ENCODE measurements at regions not wholly inside any gene's neighbourhood (a gene's known extent, or its start where the extent isn't known, plus 50 kb on each side); places are given as distances from the start of the nearest gene placed in this dataset.

DNA sequence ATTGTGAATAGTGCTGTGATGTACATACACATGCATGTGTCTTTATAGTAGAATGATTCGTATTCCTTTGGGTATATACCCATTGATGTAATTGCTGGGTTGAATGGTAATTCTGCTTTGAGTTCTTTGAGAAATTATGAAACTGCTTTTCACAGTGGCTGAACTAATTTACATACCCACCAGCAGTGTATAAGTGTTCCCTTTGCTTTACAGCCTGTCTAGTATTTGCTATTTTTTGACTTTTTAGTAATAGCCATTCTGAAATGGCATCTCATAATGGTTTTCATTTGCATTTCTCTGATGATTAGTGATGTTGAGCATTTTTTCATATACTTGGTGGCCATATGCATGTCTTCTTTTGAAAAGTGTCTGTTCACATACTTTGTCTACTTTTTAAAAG lies 54.5 kb upstream of the FAM78B start:
- no peak for DNase-seq (ENCODE audit: low read depth in 1 of 2, low spot score in 2 of 2)
- H3K27ac ChIP-seq = no peak overlapping the region
- H3K4me1 ChIP-seq (replicated peaks) = no peaks in the 10 kb centered on the region
- H3K4me3 ChIP-seq = no peak overlapping the region
- H3K27me3 ChIP-seq (replicated peaks) = no peaks in the 10 kb centered on the region
- H3K36me3 ChIP-seq = no peaks in the 10 kb centered on the region
- no peaks in the 10 kb centered on the region for H3K9me3 ChIP-seq (replicated peaks)

DNA sequence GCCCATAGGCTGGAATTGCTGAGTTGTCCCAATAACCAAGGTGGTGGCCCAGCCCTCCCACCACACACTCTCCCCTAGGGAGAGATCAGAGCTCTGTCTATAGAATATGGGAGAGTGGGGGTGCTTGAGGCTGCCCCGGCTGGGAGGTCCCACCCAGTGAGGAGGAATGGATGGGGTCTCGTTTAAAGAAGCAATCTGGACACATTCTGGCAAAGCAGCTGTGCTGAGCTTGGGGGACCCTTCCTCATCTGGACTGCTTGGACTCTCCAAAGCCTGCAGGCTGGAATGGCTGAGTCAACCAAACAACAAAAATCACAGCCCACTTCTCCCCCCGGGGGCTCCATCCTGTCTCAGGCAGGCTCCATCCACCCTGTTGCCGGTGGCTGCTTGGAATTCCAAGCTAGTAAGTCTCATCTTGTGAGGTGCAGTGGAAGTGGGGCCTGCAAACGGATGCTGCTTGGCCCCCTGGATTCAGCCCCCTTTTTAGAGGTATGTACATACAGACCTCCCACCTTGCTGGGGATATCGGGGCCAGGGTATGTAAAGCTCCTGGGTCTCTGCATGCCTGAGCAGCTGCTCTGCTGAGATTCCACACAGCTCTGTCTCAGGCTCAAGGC lies 67.1 kb upstream of the FAM78B start:
- H3K27ac ChIP-seq = no peak overlapping the region
- H3K27me3 ChIP-seq (replicated peaks) = no peaks in the 10 kb centered on the region
- no peaks in the 10 kb centered on the region for H3K36me3 ChIP-seq
- H3K9me3 ChIP-seq (replicated peaks) = no peaks in the 10 kb centered on the region
- no peaks in the 10 kb centered on the region for H3K4me1 ChIP-seq (replicated peaks)
- no peak for DNase-seq (ENCODE audit: low read depth in 1 of 2, low spot score in 2 of 2)
- H3K4me3 ChIP-seq = no peak overlapping the region

DNA sequence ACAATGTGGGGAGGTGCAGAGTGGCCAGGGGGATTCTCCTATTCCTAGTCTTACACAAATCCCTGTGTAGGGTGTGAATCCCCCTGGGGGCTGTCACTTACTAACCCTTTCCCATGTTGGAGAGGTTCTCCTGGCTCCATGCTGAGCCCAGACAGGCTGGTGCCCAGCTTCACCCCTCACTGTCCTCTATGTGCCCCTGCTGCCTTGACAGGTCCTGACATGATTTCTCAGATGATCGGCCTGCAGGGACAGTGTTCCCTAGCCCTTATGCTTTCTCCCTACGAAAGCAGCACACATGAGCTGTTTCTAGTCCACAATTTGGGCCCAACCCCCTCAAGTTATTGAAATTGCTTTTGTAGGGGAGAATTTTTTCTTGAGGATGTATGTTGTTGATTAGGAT lies 68.9 kb upstream of the FAM78B start:
- H3K9me3 ChIP-seq (replicated peaks) = no peaks in the 10 kb centered on the region
- H3K4me3 ChIP-seq = no peak overlapping the region
- no peak for DNase-seq (ENCODE audit: low read depth in 1 of 2, low spot score in 2 of 2)
- no peak overlapping the region for H3K27ac ChIP-seq
- H3K4me1 ChIP-seq (replicated peaks) = no peaks in the 10 kb centered on the region
- H3K27me3 ChIP-seq (replicated peaks) = no peaks in the 10 kb centered on the region
- H3K36me3 ChIP-seq = no peaks in the 10 kb centered on the region

DNA sequence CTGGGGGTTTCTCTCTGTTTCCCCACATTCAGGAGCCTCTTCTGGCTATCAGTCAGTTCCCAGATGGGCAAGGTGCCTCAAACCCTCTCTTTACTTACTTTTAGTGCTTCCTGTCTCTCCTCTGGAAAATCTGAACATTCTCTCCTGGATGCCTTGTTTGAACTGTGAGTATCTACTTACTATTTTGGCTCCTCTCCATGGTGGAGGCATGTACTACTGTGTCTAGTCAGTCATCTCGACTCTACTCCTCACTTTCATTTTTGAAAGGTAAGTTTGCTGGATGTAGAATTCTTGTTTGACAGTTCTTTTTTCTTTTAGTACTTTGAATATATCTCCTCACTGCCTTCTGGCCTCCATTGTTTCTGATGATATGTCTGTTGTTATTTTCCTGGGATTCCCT lies 70.9 kb upstream of the FAM78B start:
- H3K27ac ChIP-seq = no peak overlapping the region
- H3K36me3 ChIP-seq = no peaks in the 10 kb centered on the region
- no peaks in the 10 kb centered on the region for H3K9me3 ChIP-seq (replicated peaks)
- H3K4me3 ChIP-seq = no peak overlapping the region
- no peaks in the 10 kb centered on the region for H3K4me1 ChIP-seq (replicated peaks)
- no peaks in the 10 kb centered on the region for H3K27me3 ChIP-seq (replicated peaks)
- DNase-seq (ENCODE audit: low read depth in 1 of 2, low spot score in 2 of 2) = no peak

DNA sequence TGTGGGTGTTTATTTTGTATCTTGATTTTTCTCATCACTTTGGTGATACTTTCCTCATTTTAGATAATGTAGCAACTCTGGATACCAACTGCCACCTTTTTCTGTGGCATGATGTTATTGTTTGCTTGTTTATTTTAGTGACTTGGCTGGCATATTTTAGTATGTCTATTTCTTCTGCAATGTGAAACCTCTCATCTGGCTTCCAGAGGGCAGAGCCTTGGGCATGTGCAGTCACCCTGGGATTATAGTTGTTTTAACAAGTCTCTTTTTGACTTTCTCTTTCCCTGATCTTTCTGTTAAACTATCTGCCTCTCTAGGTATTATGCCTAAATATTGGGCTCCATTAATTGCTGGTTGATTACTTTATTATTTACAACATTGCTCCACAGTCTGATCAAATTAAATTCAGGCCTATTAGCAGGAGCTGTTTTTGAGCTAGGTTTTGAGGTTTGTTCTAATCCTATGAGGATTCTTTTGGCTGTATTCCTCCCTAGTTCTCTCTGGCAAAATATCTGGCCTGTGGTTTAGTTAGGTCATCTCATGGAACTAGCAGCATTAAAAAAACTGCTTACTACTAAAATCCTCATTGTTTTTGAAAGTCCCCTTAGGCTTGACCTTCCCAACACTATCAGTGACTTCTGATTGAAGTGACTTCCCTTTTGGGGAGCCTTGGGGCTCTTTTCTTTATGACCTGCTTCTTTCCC lies 86.4 kb upstream of the FAM78B start:
- no peaks in the 10 kb centered on the region for H3K27me3 ChIP-seq (replicated peaks)
- H3K36me3 ChIP-seq = no peaks in the 10 kb centered on the region
- no peak overlapping the region for H3K4me3 ChIP-seq
- no peak overlapping the region for H3K27ac ChIP-seq
- H3K4me1 ChIP-seq (replicated peaks) = no peaks in the 10 kb centered on the region
- no peak for DNase-seq (ENCODE audit: low read depth in 1 of 2, low spot score in 2 of 2)
- no peaks in the 10 kb centered on the region; the same call in 1 of the 2 replicates for H3K9me3 ChIP-seq (replicated peaks)

DNA sequence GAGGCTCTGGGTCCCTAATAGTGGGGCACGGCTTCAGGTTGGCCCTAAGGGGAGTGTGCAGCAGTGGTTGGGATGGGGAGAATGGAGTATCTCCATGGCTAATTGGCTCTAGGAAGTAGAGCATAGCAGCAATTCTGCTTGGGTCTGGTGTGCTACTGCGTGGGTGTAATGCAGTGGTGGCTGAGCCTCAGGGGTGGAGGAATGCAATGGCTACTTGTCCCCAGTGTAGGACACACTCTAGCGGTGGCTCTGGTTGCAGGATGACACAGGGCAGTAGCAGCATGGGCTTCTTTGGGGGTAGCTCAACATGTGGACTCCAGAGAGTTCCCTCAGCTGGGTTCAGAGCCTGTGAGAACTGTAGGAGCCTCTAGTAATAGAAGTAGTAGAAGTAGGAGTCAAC lies 91.2 kb upstream of the FAM78B start:
- no peaks in the 10 kb centered on the region for H3K4me1 ChIP-seq (replicated peaks)
- H3K36me3 ChIP-seq = no peaks in the 10 kb centered on the region
- H3K27me3 ChIP-seq (replicated peaks) = no peaks in the 10 kb centered on the region
- no peak overlapping the region for H3K4me3 ChIP-seq
- DNase-seq (ENCODE audit: low read depth in 1 of 2, low spot score in 2 of 2) = no peak
- H3K27ac ChIP-seq = no peak overlapping the region
- no peaks in the 10 kb centered on the region; the same call in 1 of the 2 replicates for H3K9me3 ChIP-seq (replicated peaks)

DNA sequence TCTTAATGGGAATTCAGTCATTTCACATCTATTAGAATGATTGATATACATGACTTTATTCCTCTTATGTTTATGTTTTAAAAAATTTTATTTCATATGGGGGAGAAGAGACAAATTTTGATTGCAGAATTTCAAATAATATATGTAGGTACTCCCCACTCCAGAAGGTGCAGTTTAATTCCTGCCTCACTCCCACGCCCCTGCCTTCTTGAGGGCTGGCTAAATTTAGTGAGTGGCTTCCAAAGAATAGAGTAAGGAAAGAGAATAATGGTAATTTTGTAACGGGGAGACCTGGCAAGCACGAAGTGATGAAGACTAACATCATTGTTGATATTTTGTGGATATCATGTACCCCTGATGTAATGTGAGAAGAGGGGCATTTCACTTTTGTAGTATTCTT lies 94.7 kb upstream of the FAM78B start:
- no peak overlapping the region for H3K27ac ChIP-seq
- H3K4me1 ChIP-seq (replicated peaks) = no peaks in the 10 kb centered on the region
- H3K9me3 ChIP-seq (replicated peaks) = no peaks in the 10 kb centered on the region
- H3K4me3 ChIP-seq = no peak overlapping the region
- H3K27me3 ChIP-seq (replicated peaks) = no peaks in the 10 kb centered on the region
- H3K36me3 ChIP-seq = no peaks in the 10 kb centered on the region
- no peak for DNase-seq (ENCODE audit: low read depth in 1 of 2, low spot score in 2 of 2)

DNA sequence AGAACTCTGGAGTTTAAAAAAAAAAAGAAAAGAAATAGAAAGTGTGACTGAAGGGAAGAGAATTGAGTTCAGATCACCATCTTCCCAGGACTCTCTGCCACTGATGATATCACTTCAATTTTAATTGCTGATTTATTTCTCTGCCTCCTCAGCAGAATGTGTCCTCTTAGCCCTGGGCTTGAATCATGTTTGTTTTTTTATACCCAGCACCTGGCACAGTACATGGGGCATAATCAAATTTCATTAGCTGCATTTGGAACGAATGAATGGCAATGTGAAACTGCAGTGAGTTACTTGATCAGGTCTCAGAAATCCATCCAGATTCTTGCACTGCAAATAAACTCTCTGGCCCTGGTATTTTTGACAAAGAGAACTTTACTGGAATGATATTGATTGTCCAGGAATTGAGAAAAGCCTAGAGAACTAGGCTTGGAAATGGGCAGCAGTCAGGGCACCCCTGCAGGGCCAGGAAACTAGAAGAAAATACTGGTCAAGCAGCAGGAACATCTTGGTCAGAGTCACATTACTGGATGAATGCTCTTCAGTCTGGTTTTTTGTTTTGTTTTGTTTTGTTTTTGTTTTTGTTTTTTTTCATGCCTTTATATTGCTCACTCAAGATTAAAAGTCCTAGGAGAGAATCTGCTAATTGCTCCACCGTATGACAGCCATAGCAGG lies 103.8 kb upstream of the FAM78B start:
- no peaks in the 10 kb centered on the region for H3K4me1 ChIP-seq (replicated peaks)
- no peak overlapping the region for H3K4me3 ChIP-seq
- no peak overlapping the region for H3K27ac ChIP-seq
- DNase-seq (ENCODE audit: low read depth in 1 of 2, low spot score in 2 of 2) = no peak
- no peaks in the 10 kb centered on the region for H3K9me3 ChIP-seq (replicated peaks)
- no peaks in the 10 kb centered on the region for H3K36me3 ChIP-seq
- no peaks in the 10 kb centered on the region for H3K27me3 ChIP-seq (replicated peaks)

DNA sequence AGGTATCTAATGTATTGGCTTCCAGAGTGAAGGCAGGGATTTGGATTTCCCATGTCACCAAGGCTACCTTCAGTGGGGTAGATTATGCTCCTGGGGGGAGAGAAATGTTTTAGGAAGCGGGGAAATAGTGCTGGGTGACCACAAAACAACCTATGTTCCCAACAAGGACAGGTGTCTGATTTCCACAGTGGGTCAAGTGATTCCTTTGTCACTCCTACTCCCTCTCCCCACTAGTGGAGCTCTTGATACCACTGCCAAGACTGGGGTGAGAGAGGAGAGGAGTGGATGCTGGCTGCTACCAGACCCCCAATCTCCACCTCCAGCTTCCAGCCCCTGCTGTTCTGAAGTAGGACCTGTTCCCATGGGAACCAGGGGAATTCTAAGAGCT lies 104.3 kb upstream of the FAM78B start:
- H3K4me3 ChIP-seq = no peak overlapping the region
- no peaks in the 10 kb centered on the region for H3K27me3 ChIP-seq (replicated peaks)
- no peak for DNase-seq (ENCODE audit: low read depth in 1 of 2, low spot score in 2 of 2)
- H3K27ac ChIP-seq = no peak overlapping the region
- H3K4me1 ChIP-seq (replicated peaks) = no peaks in the 10 kb centered on the region
- H3K36me3 ChIP-seq = no peaks in the 10 kb centered on the region
- H3K9me3 ChIP-seq (replicated peaks) = no peaks in the 10 kb centered on the region

DNA sequence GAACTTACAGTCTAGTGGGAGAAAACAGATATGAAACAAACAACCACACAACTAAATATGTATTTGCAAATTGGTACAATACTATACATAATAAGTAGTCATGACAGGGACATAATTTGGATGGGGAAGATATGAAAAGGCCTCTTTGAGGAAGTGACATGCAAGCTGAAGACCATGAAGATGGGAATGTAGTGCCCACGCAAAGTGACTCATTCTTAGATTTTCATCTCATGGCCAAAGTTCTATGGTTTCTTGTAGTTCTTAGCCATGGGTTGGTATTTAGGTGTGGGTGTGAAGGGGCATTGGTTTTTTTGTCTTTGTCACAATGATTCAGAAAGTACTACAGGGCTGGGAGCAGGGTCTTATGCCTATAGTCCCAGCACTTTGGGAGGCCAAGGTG lies 105.4 kb upstream of the FAM78B start:
- H3K4me1 ChIP-seq (replicated peaks) = no peaks in the 10 kb centered on the region
- no peaks in the 10 kb centered on the region for H3K36me3 ChIP-seq
- H3K27ac ChIP-seq = no peak overlapping the region
- no peaks in the 10 kb centered on the region for H3K27me3 ChIP-seq (replicated peaks)
- H3K4me3 ChIP-seq = no peak overlapping the region
- H3K9me3 ChIP-seq (replicated peaks) = no peaks in the 10 kb centered on the region
- no peak for DNase-seq (ENCODE audit: low read depth in 1 of 2, low spot score in 2 of 2)

DNA sequence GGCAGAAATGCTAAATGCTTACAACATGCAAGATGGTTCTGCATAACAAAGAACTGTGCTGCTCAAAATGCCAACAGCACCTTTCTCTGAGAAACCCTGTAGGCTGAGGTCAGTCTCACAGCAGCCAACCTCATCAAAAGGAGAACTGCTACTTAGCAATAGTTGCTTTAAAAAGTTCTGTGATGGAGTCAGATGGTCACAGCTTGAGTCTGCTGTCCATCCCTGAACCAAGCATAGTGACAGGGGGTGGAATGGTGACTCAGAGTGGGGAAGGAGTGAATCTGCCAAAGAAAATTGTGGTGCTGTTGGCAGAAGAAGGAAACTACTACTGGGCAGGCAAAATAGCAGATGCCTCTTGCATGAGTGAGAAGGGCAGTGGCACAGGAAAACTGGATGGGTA lies 106.0 kb upstream of the FAM78B start:
- Histone ChIP-seq H3K9me3 (replicated peaks) (no peaks in the 10 kb centered on the region), H3K4me1 (replicated peaks) (no peaks in the 10 kb centered on the region), H3K27me3 (replicated peaks) (no peaks in the 10 kb centered on the region), H3K36me3 (no peaks in the 10 kb centered on the region), H3K4me3 (no peak overlapping the region), H3K27ac (no peak overlapping the region)
- DNase-seq (ENCODE audit: low read depth in 1 of 2, low spot score in 2 of 2) = no peak

DNA sequence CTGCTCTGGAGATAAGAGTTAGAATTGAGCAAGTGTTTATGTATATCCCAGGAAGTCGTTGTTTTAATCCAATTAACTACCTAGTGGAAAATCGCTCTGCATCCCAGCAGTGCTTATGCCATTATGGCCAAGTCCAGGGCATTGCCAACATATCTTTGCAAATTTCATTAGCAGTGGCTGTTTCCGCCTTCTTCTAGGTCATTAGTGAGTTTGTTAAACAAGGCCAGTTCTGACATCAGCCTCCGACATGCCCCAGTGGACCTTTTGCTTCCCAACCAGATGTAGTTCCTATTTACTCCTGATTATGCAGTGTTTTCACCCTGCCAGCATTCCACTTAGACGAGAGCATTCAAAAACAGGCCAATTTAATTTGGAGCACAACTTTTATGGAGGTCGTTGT lies 106.8 kb upstream of the FAM78B start:
- Histone ChIP-seq H3K36me3 (no peaks in the 10 kb centered on the region), H3K27me3 (replicated peaks) (no peaks in the 10 kb centered on the region), H3K27ac (no peak overlapping the region), H3K9me3 (replicated peaks) (no peaks in the 10 kb centered on the region), H3K4me3 (no peak overlapping the region), H3K4me1 (replicated peaks) (no peaks in the 10 kb centered on the region)
- DNase-seq (ENCODE audit: low read depth in 1 of 2, low spot score in 2 of 2) = no peak

DNA sequence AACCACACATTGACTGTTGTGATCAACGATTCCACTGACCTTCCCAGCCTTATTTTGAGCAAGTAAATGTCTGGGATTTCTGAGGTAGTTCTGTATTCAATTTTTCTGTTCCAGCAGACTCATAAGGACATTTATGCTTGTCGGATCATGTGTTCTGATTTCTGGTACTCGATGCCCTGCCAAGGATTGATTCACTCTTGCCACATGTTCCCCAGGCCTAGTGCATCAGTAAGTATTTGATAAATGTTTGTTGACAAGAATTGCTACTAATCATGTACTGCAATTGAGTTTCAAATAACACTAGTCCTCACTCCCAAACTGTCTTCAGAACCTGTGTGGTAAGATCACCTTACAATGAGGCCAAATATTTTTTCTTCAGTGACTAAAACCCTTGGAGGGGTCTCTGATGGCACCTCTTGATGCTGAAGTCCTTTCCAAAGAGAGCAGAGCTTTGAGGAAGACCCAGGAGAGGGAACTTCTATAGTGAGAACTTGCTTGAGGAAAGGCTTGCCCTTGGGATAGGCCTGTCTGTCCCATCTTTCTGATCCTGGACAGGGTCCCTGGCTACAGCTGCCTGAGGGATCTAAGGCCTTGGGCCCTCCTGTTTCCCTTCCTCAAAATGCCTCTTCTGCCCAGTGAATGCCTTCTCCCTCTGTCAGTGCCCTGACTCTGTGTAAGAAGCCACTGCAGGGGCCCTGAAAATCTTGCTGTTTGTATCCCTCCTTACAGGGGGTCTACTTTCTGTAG lies 115.8 kb upstream of the FAM78B start:
- no peak overlapping the region for H3K27ac ChIP-seq
- H3K4me3 ChIP-seq = no peak overlapping the region
- no peaks in the 10 kb centered on the region for H3K36me3 ChIP-seq
- H3K9me3 ChIP-seq (replicated peaks) = no peaks in the 10 kb centered on the region
- H3K4me1 ChIP-seq (replicated peaks) = no peaks in the 10 kb centered on the region
- DNase-seq (ENCODE audit: low read depth in 1 of 2, low spot score in 2 of 2) = no peak
- H3K27me3 ChIP-seq (replicated peaks) = no peaks in the 10 kb centered on the region

DNA sequence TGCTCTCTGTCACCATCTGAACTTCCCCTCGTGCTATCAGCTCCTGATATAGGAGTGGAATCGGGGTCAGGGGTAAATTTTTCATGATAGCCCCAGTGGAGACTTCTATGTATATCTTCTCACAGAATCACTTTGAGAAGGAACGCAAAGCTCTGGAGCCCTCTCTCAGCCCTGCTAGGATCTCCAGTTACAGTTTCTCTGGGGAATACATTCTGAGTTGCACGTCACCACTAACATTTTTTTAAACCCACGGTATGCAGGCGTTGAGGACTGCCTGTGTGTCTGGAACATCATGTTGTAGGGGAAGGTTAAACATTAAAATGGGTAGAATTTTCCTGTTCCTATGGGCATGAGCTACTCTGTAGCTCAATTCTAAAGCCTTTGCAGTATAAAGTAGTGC lies 116.4 kb upstream of the FAM78B start:
- no peak overlapping the region for H3K27ac ChIP-seq
- no peak for DNase-seq (ENCODE audit: low read depth in 1 of 2, low spot score in 2 of 2)
- H3K4me1 ChIP-seq (replicated peaks) = no peaks in the 10 kb centered on the region
- no peaks in the 10 kb centered on the region for H3K9me3 ChIP-seq (replicated peaks)
- no peak overlapping the region for H3K4me3 ChIP-seq
- H3K36me3 ChIP-seq = no peaks in the 10 kb centered on the region
- no peaks in the 10 kb centered on the region for H3K27me3 ChIP-seq (replicated peaks)

Data from SJSA1 (cell line).